ENCODE measurements at regions not wholly inside any gene's neighbourhood (a gene's known extent, or its start where the extent isn't known, plus 50 kb on each side); places are given as distances from the start of the nearest gene placed in this dataset.

DNA sequence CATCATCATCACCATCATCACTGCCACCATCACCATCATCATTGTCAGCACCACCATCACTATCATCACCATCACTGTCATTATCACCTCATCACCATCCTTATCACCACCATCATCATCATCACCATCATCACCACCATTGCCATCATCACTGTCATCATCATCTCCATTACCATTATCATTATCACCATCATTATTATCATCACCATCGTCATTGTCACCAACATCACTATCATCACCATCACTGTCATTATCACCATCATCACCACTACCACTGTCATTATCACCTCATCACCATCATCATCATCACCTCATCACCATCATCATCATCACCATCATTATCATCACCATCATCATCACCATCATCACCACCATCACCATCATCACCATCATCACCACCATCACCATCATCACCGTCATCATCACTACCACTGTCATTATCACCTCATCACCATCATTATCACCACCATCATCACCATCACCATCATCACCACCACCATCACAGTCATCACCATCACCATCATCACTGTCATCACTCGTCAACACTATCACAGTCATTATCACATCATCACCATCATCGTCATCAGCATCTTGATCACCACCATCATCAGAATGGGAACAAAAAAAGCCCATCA lies 191.1 kb downstream of the TTLL2 start:
- H3K4me3 ChIP-seq: no peak overlapping the region
- H3K27me3 ChIP-seq: no peaks in the 10 kb centered on the region
- no peaks in the 10 kb centered on the region for H3K9me3 ChIP-seq (ENCODE audit: low read depth)
- DNase-seq (ENCODE audit: low read depth in 1 of 2, low spot score in 1 of 2): no peak
- TF ChIP-seq, protein P1, sequence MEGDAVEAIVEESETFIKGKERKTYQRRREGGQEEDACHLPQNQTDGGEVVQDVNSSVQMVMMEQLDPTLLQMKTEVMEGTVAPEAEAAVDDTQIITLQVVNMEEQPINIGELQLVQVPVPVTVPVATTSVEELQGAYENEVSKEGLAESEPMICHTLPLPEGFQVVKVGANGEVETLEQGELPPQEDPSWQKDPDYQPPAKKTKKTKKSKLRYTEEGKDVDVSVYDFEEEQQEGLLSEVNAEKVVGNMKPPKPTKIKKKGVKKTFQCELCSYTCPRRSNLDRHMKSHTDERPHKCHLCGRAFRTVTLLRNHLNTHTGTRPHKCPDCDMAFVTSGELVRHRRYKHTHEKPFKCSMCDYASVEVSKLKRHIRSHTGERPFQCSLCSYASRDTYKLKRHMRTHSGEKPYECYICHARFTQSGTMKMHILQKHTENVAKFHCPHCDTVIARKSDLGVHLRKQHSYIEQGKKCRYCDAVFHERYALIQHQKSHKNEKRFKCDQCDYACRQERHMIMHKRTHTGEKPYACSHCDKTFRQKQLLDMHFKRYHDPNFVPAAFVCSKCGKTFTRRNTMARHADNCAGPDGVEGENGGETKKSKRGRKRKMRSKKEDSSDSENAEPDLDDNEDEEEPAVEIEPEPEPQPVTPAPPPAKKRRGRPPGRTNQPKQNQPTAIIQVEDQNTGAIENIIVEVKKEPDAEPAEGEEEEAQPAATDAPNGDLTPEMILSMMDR (IDR thresholded peaks at IDR 0.05; ENCODE audit: low read depth, low read length): no peak
- H3K4me1 ChIP-seq (ENCODE audit: low read depth): peaks cover 6% of the 10 kb centered on the region
- no peaks in the 10 kb centered on the region for H3K36me3 ChIP-seq
- H3K27ac ChIP-seq: no peak overlapping the region

DNA sequence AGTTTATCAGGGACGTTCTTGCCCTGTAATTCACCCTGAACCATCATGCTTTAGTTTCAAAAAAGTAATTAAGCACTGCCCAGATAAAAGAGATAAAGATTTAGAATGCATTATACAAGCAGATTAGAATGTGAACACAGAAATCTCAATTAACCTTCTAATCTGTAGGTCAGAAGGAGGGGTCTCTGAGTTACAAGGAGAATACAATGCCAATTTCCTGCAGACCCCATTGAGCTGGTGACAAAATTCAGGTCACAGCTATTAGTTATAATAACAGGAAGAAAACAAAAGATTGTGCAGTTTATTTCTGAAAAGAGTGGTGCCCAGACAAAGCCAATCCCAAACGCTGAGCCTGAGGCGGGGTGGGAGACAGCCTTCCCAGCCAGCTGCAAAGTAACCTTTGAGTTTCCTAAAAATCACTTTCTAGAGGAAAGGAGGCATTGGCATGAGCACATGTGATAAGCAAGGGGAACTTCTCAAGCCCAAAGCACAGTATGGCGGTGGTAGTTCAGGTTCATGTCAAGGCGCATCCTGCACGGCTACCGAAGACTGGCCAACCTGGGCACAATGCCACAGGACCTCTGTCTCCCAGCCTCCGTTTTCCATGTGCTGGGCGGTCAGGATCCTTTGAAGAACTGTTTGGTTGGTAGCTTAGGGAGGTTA lies 192.5 kb downstream of the TTLL2 start:
- H3K36me3 ChIP-seq: no peaks in the 10 kb centered on the region
- H3K4me3 ChIP-seq: no peak overlapping the region
- TF ChIP-seq, protein P1 (IDR thresholded peaks at IDR 0.05; ENCODE audit: low read depth, low read length): no peak
- DNase-seq (ENCODE audit: low read depth in 1 of 2, low spot score in 1 of 2): no peak
- H3K27me3 ChIP-seq: no peaks in the 10 kb centered on the region
- H3K9me3 ChIP-seq (ENCODE audit: low read depth): no peaks in the 10 kb centered on the region
- H3K27ac ChIP-seq: no peak overlapping the region
- H3K4me1 ChIP-seq (ENCODE audit: low read depth): peaks cover 6% of the 10 kb centered on the region

GRCh38 chr6:167523426-167523825 lies 198.5 kb downstream of the TTLL2 start:
- no peak for DNase-seq (ENCODE audit: low read depth in 1 of 2, low spot score in 1 of 2)
- H3K36me3 ChIP-seq: no peaks in the 10 kb centered on the region
- TF ChIP-seq, protein P1 (IDR thresholded peaks at IDR 0.05; ENCODE audit: low read depth, low read length): no peak
- H3K4me1 ChIP-seq (ENCODE audit: low read depth): no peaks in the 10 kb centered on the region
- no peak overlapping the region for H3K27ac ChIP-seq
- no peak overlapping the region for H3K4me3 ChIP-seq
- H3K9me3 ChIP-seq (ENCODE audit: low read depth): no peaks in the 10 kb centered on the region
- H3K27me3 ChIP-seq: no peaks in the 10 kb centered on the region

DNA sequence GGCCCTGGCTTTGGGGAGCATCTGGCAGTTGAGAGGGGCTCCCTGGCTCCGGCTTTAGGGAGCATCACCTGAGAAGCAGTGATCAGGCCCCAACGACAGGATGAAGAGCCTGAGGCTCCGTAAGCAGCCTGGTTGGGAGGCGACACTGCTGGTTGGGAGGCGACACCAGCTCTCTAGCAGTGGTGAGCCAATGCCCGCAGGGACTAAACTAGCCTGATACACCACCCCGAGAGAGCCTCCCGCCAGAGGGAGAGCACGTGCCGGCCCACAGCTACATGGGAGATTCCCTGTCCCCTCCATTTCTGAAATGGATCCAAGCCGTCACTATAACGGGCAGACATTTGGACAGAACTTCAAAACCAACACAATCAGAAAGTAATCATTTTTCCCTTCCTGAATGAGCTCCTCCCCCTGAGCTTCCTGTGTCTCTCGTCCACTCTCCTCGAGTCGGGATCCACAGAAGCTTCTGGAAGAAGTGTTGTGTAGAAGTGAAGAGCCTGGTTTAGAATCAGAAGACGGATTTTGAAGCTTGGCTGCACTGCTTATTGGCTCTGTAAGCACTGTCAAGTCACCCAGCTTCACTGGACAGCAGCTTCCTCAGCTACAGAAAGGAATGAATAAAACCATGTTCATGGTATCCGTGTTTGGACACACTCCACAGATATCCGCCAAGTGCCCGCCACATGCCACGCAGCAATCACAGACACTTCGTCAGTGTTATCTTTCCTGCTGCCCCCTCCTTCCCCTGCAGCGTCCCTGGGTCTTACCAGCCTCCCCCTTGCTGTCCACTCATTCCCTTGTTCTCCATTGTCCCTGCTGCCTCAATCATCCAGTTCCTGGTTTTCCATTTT lies 199.6 kb downstream of the TTLL2 start:
- Histone ChIP-seq H3K9me3 (ENCODE audit: low read depth) (no peaks in the 10 kb centered on the region), H3K27ac (no peak overlapping the region), H3K36me3 (no peaks in the 10 kb centered on the region), H3K4me1 (ENCODE audit: low read depth) (peaks cover 3% of the 10 kb centered on the region), H3K4me3 (no peak overlapping the region), H3K27me3 (no peaks in the 10 kb centered on the region)
- TF ChIP-seq, protein P1 (IDR thresholded peaks at IDR 0.05; ENCODE audit: low read depth, low read length): no peak
- peak in 1 of 2 donors; percentile 40 for DNase-seq (ENCODE audit: low read depth in 1 of 2, low spot score in 1 of 2)

- H3K4me3 ChIP-seq: no peak overlapping the region
- no peaks in the 10 kb centered on the region for H3K36me3 ChIP-seq
- peak overlapping the region; percentile 38 for H3K27ac ChIP-seq
- H3K4me1 ChIP-seq (ENCODE audit: low read depth): peaks cover 3% of the 10 kb centered on the region
- TF ChIP-seq, protein P1 (IDR thresholded peaks at IDR 0.05; ENCODE audit: low read depth, low read length): no peak
- H3K9me3 ChIP-seq (ENCODE audit: low read depth): no peaks in the 10 kb centered on the region
- no peak for DNase-seq (ENCODE audit: low read depth in 1 of 2, low spot score in 1 of 2)
- no peaks in the 10 kb centered on the region for H3K27me3 ChIP-seq
Observed at GRCh38 chr6:167525774-167526173, 200.9 kb downstream of the TTLL2 start.

Measured in cardiac muscle cell (in vitro differentiated cells and primary cell).